Forelimb muscle (tissue), 1 donor: ENCODE measurements at regions not wholly inside any gene's neighbourhood (a gene's known extent, or its start where the extent isn't known, plus 50 kb on each side); places are given as distances from the start of the nearest gene placed in this dataset.
A peak's percentile ranks its signal among the peaks of the same experiment; 100 is the strongest.

Source experiments
- DNase-seq: peaks from one replicate; pipeline ENCODE4 v3.0.0-alpha.2; 2013; ENCODE audit warnings: low read depth

DNA sequence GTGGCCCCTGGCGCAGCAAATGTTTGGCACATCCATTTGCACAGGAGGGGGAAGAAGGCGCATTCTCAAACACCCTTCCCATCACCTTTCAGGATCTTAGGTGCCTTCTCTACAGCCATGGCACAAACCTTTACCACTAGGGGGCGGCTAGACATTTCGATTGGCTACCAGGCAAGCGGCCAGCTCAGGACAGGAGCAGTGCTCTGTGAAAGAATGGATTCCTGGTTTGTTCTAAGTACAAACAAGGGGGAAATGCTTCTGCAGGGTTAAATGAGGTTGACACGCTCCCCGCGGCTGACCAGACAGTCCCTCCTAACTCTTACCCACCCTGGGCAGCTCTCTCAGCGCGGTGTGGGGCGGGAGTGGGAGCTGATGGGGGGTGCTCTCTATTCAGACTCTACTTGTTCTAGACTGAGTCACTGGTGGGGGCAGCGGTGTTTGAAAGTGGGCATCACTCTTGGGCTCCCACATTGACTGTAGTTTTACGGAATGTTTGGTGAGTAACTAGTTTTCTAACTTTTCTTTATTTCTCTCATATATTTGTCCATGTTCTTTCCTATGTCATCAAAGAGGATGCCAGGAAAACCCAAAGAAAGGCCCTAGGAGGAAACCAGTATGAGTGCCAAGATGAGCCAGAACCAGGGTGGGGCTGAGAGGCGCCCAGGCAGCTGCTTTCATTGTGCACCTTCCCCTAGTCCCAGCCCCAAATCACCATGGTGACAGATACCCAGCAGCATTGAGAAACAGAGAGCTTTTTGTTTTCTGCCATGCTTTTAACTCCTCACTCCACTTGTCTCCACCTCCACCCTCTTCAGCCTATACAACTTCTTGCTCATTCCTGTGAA lies 61.4 kb upstream of the GPR158 start:
- DNase-seq: peak; percentile 31

DNA sequence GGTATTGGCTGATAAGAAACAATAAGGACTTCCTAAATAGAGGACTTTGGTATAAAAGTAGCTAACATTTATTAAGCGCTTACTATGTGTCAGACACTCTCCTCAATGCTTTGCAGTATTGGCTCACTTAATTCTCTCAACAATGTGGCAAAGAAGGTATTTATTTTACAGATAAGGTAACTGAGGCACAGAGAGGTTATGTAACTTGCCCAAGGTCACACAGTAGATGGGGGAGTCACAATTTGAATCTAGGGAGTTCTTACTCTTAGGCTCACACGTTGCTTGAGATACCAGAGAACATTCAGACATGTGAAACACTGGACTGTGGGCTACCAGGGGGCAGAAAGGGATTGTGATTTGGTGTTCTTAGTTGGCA lies 60.8 kb upstream of the GPR158 start:
- no peak for DNase-seq

DNA sequence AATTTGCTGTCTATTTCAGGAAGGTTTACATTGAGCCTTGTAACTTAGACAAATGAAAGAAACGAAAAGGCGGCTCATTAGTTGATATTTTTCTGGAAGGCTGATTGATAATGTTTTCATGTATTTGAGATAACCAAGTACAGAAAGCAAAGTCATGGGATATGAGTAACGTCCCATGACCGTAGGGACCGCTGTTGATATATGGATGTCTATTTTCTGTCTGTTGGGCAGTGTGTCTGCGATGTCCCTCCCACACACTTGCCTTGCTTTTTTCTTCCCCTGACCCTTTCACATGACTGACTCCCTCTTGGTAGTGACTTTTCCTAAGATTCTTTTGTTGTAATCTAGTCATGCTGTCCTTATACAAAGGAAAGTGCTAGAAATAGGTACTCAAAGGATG lies 57.0 kb upstream of the GPR158 start:
- DNase-seq: no peak

DNA sequence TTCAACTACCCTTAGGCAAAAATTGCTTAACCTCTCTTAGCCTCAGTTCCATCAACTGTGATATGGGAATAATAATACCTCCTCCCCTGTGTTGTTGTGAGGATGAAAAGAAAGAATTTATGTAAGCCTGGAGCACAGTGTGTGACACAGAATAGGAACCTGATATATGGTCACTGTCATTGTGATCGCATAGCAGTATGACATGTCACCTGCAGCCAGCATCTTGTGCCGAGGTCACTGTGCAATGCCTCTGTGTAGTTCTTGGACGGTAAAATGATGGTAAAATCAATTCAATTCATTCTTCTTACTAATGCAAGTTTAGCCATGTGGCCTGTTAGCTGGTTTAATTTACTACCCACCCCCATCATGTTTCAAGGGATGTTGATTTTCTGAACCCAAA lies 54.6 kb upstream of the GPR158 start:
- DNase-seq: no peak
